Stimulated activated CD4-positive, alpha-beta T cell treated with anti-CD3 and anti-CD28 coated beads, Interleukin-4, amount 100 ng/mL, for 48 hours (primary cell): ENCODE measurements at regions not wholly inside any gene's neighbourhood (a gene's known extent, or its start where the extent isn't known, plus 50 kb on each side); places are given as distances from the start of the nearest gene placed in this dataset.
A peak's percentile ranks its signal among the peaks of the same experiment; 100 is the strongest.
"Not testable (repeated sequence)": the region's sequence is repeated elsewhere in the genome, so short reads cannot be mapped to it uniquely, and the experiment has no call there.

ENCODE experiments used
- DNase-seq, 2 donors: peaks; one replicate each; pipeline ENCODE4 v3.0.0-alpha.2; 2020; ENCODE audit warnings: low read depth in 2 of 2

- DNase-seq, result no peak
Observed at GRCh38 chr5:174917976-174918554, 193.7 kb downstream of the MSX2 start.

DNA sequence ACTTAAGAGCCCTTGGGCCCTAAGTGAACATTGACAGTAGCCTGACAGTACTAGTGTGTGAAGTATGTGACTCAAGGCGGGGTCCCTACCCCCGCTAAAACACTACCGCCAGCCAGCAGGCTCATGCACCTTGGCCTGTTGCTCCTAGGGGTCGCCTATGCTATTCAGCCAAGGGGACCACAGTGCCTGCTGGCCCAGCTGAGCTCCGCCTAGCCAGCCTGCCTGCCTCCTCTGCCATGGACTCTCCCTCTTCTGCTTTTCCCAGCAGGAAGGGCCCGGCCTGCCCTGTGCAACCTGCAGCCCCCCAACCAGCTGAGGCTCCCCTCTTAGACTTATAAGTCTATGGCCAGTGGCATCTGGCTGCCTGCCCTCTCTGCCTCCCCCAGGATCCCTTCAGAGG, 193.1 kb downstream of the MSX2 start:
- not testable (repeated sequence) for DNase-seq

DNA sequence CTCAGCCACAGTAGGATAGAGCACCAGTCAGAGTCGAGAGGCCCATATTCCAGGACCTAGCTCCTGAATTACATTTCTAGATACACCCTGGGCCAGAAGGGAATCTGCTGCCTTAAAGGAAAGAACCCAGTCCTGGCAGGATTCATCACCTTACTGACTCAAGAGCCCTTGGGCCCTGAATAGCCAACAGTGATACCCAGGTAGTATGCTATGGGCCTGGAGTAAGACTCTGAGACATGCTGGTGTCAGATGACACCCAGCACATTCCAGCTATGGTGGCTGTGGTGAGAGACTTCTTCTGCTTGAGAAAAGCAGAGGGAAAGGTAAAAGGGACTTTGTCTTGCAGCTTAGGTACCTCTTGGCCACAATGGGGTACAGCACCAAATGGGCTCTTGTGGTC, 192.5 kb downstream of the MSX2 start:
- DNase-seq, result not testable (repeated sequence)

GRCh38 chr5:174916227-174916626, 191.8 kb downstream of the MSX2 start:
- no peak for DNase-seq

- no peak for DNase-seq
Observed at GRCh38 chr5:174911118-174911517, 186.7 kb downstream of the MSX2 start.

- peak; percentile 32 to 54 for DNase-seq
Observed at GRCh38 chr5:174910245-174910737, 185.9 kb downstream of the MSX2 start.

- no peak for DNase-seq
Observed at GRCh38 chr5:174903172-174903732, 178.9 kb downstream of the MSX2 start.

DNA sequence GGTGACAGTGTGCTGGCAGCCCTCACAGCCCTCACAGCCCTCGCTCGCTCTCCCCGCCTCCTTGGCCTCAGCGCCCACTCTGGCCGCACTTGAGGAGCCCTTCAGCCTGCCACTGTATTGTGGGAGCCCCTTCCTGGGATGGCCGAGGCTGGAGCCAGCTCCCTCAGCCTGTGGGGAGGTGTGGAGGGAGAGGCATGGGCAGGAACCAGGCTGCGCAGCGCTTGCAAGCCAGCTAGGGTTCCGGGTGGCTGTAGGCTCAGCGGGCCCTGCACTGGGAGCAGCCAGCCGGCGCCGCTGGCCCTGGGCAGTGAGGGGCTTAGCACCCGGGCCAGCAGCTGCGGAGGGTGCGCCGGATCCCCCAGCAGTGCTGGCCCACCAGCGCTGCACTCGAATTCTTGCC, 177.0 kb downstream of the MSX2 start:
- no peak for DNase-seq

GRCh38 chr5:174900240-174900865, 176.0 kb downstream of the MSX2 start:
- no peak for DNase-seq

GRCh38 chr5:174897281-174897950, 173.0 kb downstream of the MSX2 start:
- DNase-seq, result no peak

DNA sequence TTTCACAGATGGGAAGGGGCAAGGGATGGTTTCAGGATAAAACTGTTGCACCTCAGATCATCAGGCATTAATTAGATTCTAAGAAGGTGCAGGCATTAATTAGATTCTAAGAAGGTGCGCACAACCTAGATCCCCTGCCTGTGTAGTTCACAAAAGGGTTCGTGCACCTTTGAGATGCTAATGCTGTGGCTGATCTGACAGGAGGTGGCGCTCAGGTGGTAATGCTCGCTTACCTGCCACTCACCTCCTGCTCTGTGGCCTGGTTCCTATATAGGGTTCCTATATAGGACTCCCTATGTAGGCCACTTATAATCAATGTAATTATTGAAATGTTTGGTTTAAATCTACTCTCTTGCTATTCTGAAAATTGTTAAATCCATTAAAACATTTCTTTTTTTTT, 171.0 kb downstream of the MSX2 start:
- no peak for DNase-seq

DNA sequence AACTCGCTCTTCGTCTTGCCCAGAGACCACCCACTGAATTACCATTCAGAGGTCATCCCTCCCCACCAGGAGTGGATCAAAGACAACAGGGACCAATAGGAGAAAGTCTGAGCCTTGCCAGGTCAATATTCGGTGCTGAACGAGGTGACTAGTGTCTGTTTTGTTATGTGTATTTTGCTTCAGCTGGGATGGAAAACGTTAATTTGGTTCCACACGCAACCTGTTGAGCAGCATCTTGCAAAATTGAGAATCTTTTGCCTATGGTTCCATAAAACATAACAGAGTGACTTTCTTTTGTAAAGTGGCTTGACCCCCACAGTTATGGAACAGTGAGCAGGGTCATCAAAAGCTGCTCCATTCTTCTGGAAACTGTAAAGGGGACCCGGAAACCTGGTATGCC, 168.4 kb downstream of the MSX2 start:
- DNase-seq, result no peak

- not testable (repeated sequence) for DNase-seq
Observed at GRCh38 chr5:174880412-174881200, 156.2 kb downstream of the MSX2 start.

- DNase-seq, result no peak
Observed at GRCh38 chr5:174877987-174878386, 153.6 kb downstream of the MSX2 start.

DNA sequence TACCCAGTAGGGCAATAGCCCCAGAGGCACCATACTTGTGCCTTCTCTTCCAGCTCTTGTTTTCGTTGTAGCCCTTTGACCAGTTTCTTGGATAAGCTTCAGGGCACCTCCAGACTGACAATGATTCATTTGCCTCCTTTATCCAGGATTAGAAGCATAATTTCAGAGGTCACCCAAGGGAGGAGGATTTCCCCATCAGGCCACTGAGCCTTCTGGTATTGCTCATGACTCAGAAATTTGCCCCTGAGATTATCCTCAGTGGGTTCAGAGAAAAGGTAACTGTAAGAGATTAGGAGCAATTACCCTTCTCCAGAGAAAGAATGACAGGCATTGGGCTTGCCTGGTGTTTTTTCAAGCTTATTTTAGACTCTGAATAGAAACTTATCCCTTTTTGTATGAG, 147.9 kb downstream of the MSX2 start:
- DNase-seq, result no peak

GRCh38 chr5:174852143-174852542, 127.8 kb downstream of the MSX2 start:
- no peak for DNase-seq

DNA sequence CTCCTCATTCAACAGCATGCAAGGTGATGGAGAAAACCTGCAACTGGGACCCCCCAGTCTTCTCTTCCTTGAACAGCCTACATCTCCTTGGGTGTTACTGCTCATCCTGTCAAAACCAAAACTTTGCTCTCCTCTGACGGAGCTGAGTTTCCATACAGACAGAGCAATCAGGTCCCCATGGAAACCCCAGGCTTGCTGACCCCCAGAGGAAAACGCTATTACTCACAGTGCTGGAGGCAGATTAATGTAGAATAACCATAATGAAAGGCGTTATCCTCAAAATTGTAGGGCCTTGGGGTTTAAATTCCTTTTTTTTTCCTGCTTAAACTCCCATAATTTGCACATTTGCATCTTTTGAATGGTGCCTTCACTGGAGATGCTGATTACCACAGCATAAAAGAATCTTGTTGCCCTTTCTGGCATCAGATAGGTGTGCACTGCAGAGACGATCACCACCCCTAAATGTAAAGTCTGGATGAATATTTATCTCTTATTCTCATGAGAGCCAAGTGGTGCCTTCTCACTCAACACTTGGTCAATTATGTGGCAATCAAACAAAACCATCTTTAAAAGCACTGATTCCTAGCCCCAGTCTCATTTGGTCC, 126.3 kb downstream of the MSX2 start:
- DNase-seq, result no peak

DNA sequence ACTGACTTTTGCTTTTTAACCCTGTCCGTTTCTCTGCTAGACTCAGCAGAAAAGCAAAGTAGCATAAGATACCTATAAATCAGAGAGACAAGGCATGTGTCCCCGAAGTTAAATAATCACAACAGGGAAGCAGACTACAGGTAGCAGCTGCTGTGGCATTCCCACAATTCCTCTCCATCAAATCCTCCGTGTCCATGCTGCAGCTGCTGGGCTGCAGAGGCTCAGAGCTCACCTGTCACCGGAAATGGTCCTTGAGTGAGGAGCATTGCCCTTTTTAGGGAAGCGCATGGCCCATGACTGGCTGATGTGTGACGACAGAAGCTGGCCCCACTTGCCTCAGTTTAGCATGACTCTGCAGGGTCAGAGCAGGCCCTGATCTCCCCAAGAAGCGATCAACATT, 125.0 kb downstream of the MSX2 start:
- DNase-seq, result no peak

GRCh38 chr5:174844971-174845370, 120.6 kb downstream of the MSX2 start:
- DNase-seq, result no peak

- DNase-seq, result no peak
Observed at GRCh38 chr5:174843263-174844250, 119.2 kb downstream of the MSX2 start.
